DND-41 (cell line): ENCODE measurements at regions not wholly inside any gene's neighbourhood (a gene's known extent, or its start where the extent isn't known, plus 50 kb on each side); places are given as distances from the start of the nearest gene placed in this dataset.

ENCODE experiments used
- EZH2 ChIP-seq: IDR thresholded peaks from 3 replicates; pipeline ENCODE4 v1.6.1; 2012; ENCODE audit warnings: borderline replicate concordance, low read depth, mild to moderate bottlenecking, moderate library complexity, low read length, inconsistent platforms; ENCODE audit not compliant: severe bottlenecking
- TF ChIP-seq, protein P1 (sequence below): IDR thresholded peaks from 2 replicates; pipeline ENCODE4 v1.5.1; 2012; ENCODE audit warnings: borderline replicate concordance, low read length, moderate library complexity, mild to moderate bottlenecking; ENCODE audit not compliant: poor library complexity, severe bottlenecking; ENCODE audit errors: extremely low read depth

DNA sequence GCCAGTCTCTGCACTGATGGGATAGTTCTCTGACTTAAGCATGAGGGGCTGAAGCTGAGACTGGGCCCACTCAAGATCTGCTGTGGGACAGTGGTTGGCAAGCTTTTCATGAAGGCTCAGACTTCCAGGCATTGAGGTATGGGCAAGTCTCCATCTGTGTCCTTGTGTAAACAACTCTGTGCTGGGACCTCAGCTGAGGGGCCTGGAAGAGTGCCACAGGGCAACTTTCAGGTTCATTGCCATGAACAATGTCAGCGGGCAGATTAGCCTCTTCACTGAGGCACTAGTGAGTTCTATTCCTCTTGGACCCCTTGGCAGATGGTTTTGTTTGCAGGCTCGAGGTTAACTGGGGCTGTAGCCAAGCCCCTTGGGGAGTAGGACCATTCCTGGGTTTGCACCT lies 127.1 kb downstream of the MRPS30 start:
- TF ChIP-seq, protein P1, sequence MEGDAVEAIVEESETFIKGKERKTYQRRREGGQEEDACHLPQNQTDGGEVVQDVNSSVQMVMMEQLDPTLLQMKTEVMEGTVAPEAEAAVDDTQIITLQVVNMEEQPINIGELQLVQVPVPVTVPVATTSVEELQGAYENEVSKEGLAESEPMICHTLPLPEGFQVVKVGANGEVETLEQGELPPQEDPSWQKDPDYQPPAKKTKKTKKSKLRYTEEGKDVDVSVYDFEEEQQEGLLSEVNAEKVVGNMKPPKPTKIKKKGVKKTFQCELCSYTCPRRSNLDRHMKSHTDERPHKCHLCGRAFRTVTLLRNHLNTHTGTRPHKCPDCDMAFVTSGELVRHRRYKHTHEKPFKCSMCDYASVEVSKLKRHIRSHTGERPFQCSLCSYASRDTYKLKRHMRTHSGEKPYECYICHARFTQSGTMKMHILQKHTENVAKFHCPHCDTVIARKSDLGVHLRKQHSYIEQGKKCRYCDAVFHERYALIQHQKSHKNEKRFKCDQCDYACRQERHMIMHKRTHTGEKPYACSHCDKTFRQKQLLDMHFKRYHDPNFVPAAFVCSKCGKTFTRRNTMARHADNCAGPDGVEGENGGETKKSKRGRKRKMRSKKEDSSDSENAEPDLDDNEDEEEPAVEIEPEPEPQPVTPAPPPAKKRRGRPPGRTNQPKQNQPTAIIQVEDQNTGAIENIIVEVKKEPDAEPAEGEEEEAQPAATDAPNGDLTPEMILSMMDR, result no peak
- TF ChIP-seq EZH2, result no peak
